K562 (cell line): ENCODE measurements at regions not wholly inside any gene's neighbourhood (a gene's known extent, or its start where the extent isn't known, plus 50 kb on each side); places are given as distances from the start of the nearest gene placed in this dataset.

Source experiments
- ATAC-seq: fragments of 200-7000 bp; cut with Tn5 transposase; 3 replicates; pipeline ENCODE4 v1.9.1; 2020; ENCODE audit warnings: moderate library complexity
- BruUV-seq: library from RNA; stranded (reverse); fragments of 400-500 nt; replicated peaks from 2 replicates; lab custom pipeline; 2021; lab: Mats Ljungman, UMichigan
- CTCF ChIA-PET: fragments of 300-600 bp; formaldehyde crosslinking; extraction: SDS; loops from one replicate; lab custom pipeline; 2021; ENCODE audit warnings: low intra/inter-chr PET ratio; lab: Yijun Ruan, JAX
- POLR2A ChIA-PET: fragments of 300-600, 350-650 bp; sonication (Branson Sonifier 250); formaldehyde crosslinking; extraction: SDS; loops from one replicate; lab custom pipeline; 2021; ENCODE audit warnings: antibody characterized with exemption, inconsistent platforms; lab: Yijun Ruan, JAX
- DNase-seq, 4 experiments: peaks; one replicate each; pipeline versions ENCODE4 v3.0.0 to v3.0.0-alpha.2; 2011 to 2018; ENCODE audit warnings: low spot score in 3 of 4, mixed read lengths in 3 of 4; ENCODE audit errors: extremely low read depth in 1 of 4
- FAIRE-seq: peaks from 2 replicates; lab custom pipeline; 2011; peaks lifted over from hg19 to GRCh38; lab: Jason Lieb, UNC
- H2AFZ ChIP-seq: 2 replicates; pipeline ENCODE4 v1.6.0; 2011; ENCODE audit warnings: low read depth, low read length, control low read depth, inconsistent platforms
- H3K27ac ChIP-seq: fragments of 200-600 bp; 3 replicates; pipeline ENCODE4 v1.8.0; 2011; ENCODE audit warnings: low read depth, mild to moderate bottlenecking, control low read depth, inconsistent platforms, low read length, moderate library complexity, mixed read lengths; ENCODE audit errors: extremely low read depth
- H3K27me3 ChIP-seq, 2 experiments: fragments of 300-600 bp in 1 of 2; 2 replicates in 1 of 2; 3 replicates in 1 of 2; pipeline versions ENCODE4 v1.6.0 to v1.8.0; 2011; ENCODE audit warnings: inconsistent platforms in 2 of 2, low read length in 2 of 2, mild to moderate bottlenecking in 1 of 2, mixed read lengths in 1 of 2, moderate library complexity in 1 of 2; ENCODE audit not compliant: control insufficient read depth in 2 of 2, insufficient read depth in 2 of 2
- H3K36me3 ChIP-seq: fragments of 300-600 bp; 3 replicates; pipeline ENCODE4 v1.8.0; 2011; ENCODE audit warnings: mild to moderate bottlenecking, low read length, inconsistent platforms; ENCODE audit not compliant: control insufficient read depth, insufficient read depth
- H3K4me1 ChIP-seq, 2 experiments: fragments of 200-600 bp in 1 of 2; replicated peaks in 1 of 2; 2 replicates in 1 of 2; 3 replicates in 1 of 2; pipeline versions ENCODE4 v1.5.1 to v1.8.0; 2011; ENCODE audit warnings: inconsistent platforms in 2 of 2, low read length in 2 of 2, mild to moderate bottlenecking in 1 of 2, mixed read lengths in 1 of 2, moderate library complexity in 1 of 2; ENCODE audit not compliant: control insufficient read depth in 2 of 2, insufficient read depth in 2 of 2
- H3K4me2 ChIP-seq: 2 replicates; pipeline ENCODE4 v1.6.1; 2011; ENCODE audit warnings: low read length, control low read depth, inconsistent platforms, mixed read lengths; ENCODE audit not compliant: insufficient read depth
- H3K4me3 ChIP-seq: fragments of 200-600 bp; sonication (generic), shearing (Covaris generic); 2 replicates; pipeline ENCODE4 v1.5.1; 2016; ENCODE audit warnings: control low read depth, inconsistent platforms
- H3K79me2 ChIP-seq: fragments of 200-600 bp; 3 replicates; pipeline ENCODE4 v1.8.0; 2011; ENCODE audit warnings: low read length, inconsistent platforms; ENCODE audit not compliant: control insufficient read depth, insufficient read depth
- H3K9ac ChIP-seq, 2 experiments: 2 replicates each; pipeline versions ENCODE4 v1.6.0 to v1.6.1; 2011; ENCODE audit warnings: low read depth in 2 of 2, low read length in 2 of 2, control low read depth in 1 of 2, inconsistent platforms in 1 of 2, mild to moderate bottlenecking in 1 of 2, mixed read lengths in 1 of 2; ENCODE audit not compliant: insufficient read depth in 1 of 2
- H3K9me1 ChIP-seq: one replicate; pipeline ENCODE4 v1.6.0; 2011; ENCODE audit warnings: inconsistent platforms, mild to moderate bottlenecking, low read length, moderate library complexity; ENCODE audit not compliant: control insufficient read depth, insufficient read depth
- H3K9me3 ChIP-seq: replicated peaks from 2 replicates; pipeline ENCODE4 v1.5.1; 2011; ENCODE audit warnings: low read depth, low read length, inconsistent platforms; ENCODE audit not compliant: control insufficient read depth, insufficient read depth
- H4K20me1 ChIP-seq: replicated peaks from 2 replicates; pipeline ENCODE4 v1.6.1; 2011; ENCODE audit warnings: low read length, inconsistent platforms, mixed read lengths; ENCODE audit not compliant: control insufficient read depth, insufficient read depth
- MIER1 ChIP-seq: fragments of 450-650 bp; IDR thresholded peaks from 2 replicates; pipeline ENCODE4 v1.6.1; 2016; ENCODE audit warnings: antibody characterized with exemption, mild to moderate bottlenecking, low read depth
- PTRF ChIP-seq: fragments of 450-650 bp; IDR thresholded peaks from 2 replicates; pipeline ENCODE4 v1.6.1; 2016; ENCODE audit warnings: mild to moderate bottlenecking, missing genetic modification characterization, missing compliant biosample characterization
- RERE ChIP-seq: sonication (generic); formaldehyde crosslinking; IDR thresholded peaks from 2 replicates; pipeline ENCODE4 v1.8.0; 2023; ENCODE audit warnings: missing genetic modification reagents, mild to moderate bottlenecking, borderline replicate concordance
- SMARCB1 ChIP-seq: IDR thresholded peaks from 2 replicates; pipeline ENCODE4 v1.6.1; 2011; ENCODE audit warnings: improper control_type of control experiment, low read depth; ENCODE audit not compliant: insufficient read length
- TFE3 ChIP-seq: fragments of 450-650 bp; formaldehyde crosslinking; IDR thresholded peaks from 2 replicates; pipeline ENCODE4 v1.4.0; 2020; ENCODE audit warnings: mild to moderate bottlenecking, mixed read lengths
- ZNF316 ChIP-seq: fragments of 450-650 bp; IDR thresholded peaks from 2 replicates; pipeline ENCODE4 v1.6.1; 2016
- WGBS: fragments of 100-300 bp; shearing (Covaris generic); methylation state at CpG from one replicate; pipeline ENCODE4 v1.1.6; 2016; ENCODE audit warnings: low coverage, mixed read lengths; ENCODE audit not compliant: insufficient coverage; ENCODE audit errors: missing lambda C conversion rate; 5-methylcytosine and 5-hydroxymethylcytosine counted together
- in situ Hi-C: fragments of 300-500 bp; cut with MboI; formaldehyde crosslinking; loops from 4 replicates; pipeline ENCODE4 v1.15.0; 2018; ENCODE audit warnings: inconsistent platforms, mixed read lengths
- intact Hi-C: fragments of 100-400 bp; cut with micrococcal nuclease; formaldehyde crosslinking; loops from 2 replicates; pipeline ENCODE4 v1.14.2; 2022

DNA sequence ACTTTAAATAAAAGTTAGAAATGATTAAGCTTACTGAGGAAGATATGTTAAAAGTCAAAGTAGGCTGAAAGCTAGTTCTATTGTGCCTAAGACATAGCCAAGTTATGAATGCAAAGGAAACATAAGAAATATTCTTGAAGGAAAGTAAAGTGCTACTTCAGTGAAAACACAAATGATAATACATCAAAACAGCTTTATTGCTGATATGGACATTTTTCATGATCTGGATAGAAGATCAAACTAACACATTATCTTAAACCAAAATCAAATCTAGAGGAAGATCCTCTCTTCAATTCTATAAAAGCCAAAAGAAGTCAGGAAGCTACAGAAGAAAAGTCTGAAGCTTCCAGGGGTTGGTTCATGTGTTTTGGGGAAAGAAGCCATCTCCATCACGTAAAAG, 545.9 kb downstream of the COL11A1 start:
- Histone ChIP-seq H3K4me3 (no peak overlapping the region), H3K4me1 (no peaks in the 10 kb centered on the region), H3K27ac (no peak overlapping the region), H3K9ac (no peak overlapping the region), H2AFZ (no peak overlapping the region), H3K36me3 (no peaks in the 10 kb centered on the region), H4K20me1 (no peaks in the 10 kb centered on the region), H3K79me2 (no peaks in the 10 kb centered on the region), H3K4me2 (no peak overlapping the region), H3K9me1 (no peaks in the 10 kb centered on the region), H3K9me3 (no peaks in the 10 kb centered on the region), H3K27me3 (no peaks in the 10 kb centered on the region)
- in situ Hi-C loops (no loop called here), intact Hi-C loops (no loop called here)
- no peak for DNase-seq
- ChIA-PET CTCF (no interaction called here), POLR2A (no interaction called here)
- ATAC-seq: no peak
- TF ChIP-seq ZNF316: peak; percentile 43; the same call in 1 of the 2 replicates
- no peak for TF ChIP-seq MIER1
- TF ChIP-seq RERE (CRISPR knock-in tag): no peak
- TF ChIP-seq SMARCB1: no peak
- no peak for TF ChIP-seq PTRF
- TF ChIP-seq TFE3 (CRISPR knock-in tag): no peak
- FAIRE-seq: no peak
- WGBS: 0% methylated on average over 1 of the region's 1 CpG
- BruUV-seq: no TSS peak
